Keratinocyte (primary cell): ENCODE measurements at regions not wholly inside any gene's neighbourhood (a gene's known extent, or its start where the extent isn't known, plus 50 kb on each side); places are given as distances from the start of the nearest gene placed in this dataset.

Experiments used
- DNase-seq: peaks from one replicate; pipeline ENCODE4 v3.0.0-alpha.2; 2011; ENCODE audit warnings: low read depth, missing footprints, low spot score
- FAIRE-seq: peaks from 2 replicates; lab custom pipeline; 2011; peaks lifted over from hg19 to GRCh38; lab: Jason Lieb, UNC
- H2AFZ ChIP-seq: 2 replicates; pipeline ENCODE4 v1.6.0; 2012; ENCODE audit warnings: low read length, control low read depth, inconsistent platforms; ENCODE audit not compliant: control insufficient read depth
- H3K27ac ChIP-seq: 2 replicates; pipeline ENCODE4 v1.5.1; 2011; ENCODE audit warnings: low read length; ENCODE audit not compliant: control insufficient read depth, insufficient read depth
- H3K27me3 ChIP-seq: 3 replicates; pipeline ENCODE4 v1.6.0; 2011; ENCODE audit warnings: low read length; ENCODE audit not compliant: control insufficient read depth, insufficient read depth; ENCODE audit errors: extremely low read depth
- H3K36me3 ChIP-seq, 2 experiments: 2 replicates in 1 of 2; 3 replicates in 1 of 2; pipeline ENCODE4 v1.5.1; 2011; ENCODE audit warnings: low read length in 2 of 2, mild to moderate bottlenecking in 1 of 2; ENCODE audit not compliant: control insufficient read depth in 2 of 2, insufficient read depth in 2 of 2; ENCODE audit errors: extremely low read depth in 1 of 2
- H3K4me1 ChIP-seq: 3 replicates; pipeline ENCODE4 v1.5.1; 2011; ENCODE audit warnings: low read length; ENCODE audit not compliant: control insufficient read depth, insufficient read depth; ENCODE audit errors: extremely low read depth
- H3K4me2 ChIP-seq: 3 replicates; pipeline ENCODE4 v1.6.0; 2011; ENCODE audit warnings: low read depth, low read length; ENCODE audit not compliant: control insufficient read depth, insufficient read depth; ENCODE audit errors: extremely low read depth
- H3K4me3 ChIP-seq, 3 experiments: fragments of 200-600 bp in 1 of 3; sonication (generic) in 1 of 3; 2 replicates in 2 of 3; 3 replicates in 1 of 3; pipeline ENCODE4 v1.5.1; 2011 to 2016; ENCODE audit warnings: low read length in 3 of 3, mild to moderate bottlenecking in 3 of 3, control low read depth in 2 of 3, inconsistent platforms in 1 of 3, low read depth in 1 of 3, mixed read lengths in 1 of 3, mixed run types in 1 of 3, moderate library complexity in 1 of 3; ENCODE audit not compliant: control insufficient read depth in 2 of 3, insufficient read depth in 2 of 3; ENCODE audit errors: extremely low read depth in 1 of 3
- H3K79me2 ChIP-seq: 2 replicates; pipeline ENCODE4 v1.6.0; 2012; ENCODE audit warnings: low read length; ENCODE audit not compliant: control insufficient read depth, insufficient read depth
- H3K9ac ChIP-seq: 3 replicates; pipeline ENCODE4 v1.6.0; 2011; ENCODE audit warnings: low read length; ENCODE audit not compliant: control insufficient read depth, insufficient read depth; ENCODE audit errors: extremely low read depth
- H3K9me1 ChIP-seq: 3 replicates; pipeline ENCODE4 v1.6.0; 2011; ENCODE audit warnings: low read length; ENCODE audit not compliant: control insufficient read depth, insufficient read depth; ENCODE audit errors: extremely low read depth
- H3K9me3 ChIP-seq: 2 replicates; pipeline ENCODE4 v1.5.1; 2012; ENCODE audit warnings: low read depth, low read length; ENCODE audit not compliant: control insufficient read depth
- H4K20me1 ChIP-seq: 3 replicates; pipeline ENCODE4 v1.6.0; 2011; ENCODE audit warnings: low read length; ENCODE audit not compliant: control insufficient read depth, insufficient read depth; ENCODE audit errors: extremely low read depth
- CTCF ChIP-seq, 3 experiments: IDR thresholded peaks in 1 of 3; conservative IDR thresholded peaks in 1 of 3; optimal IDR thresholded peaks in 1 of 3; 2 replicates in 2 of 3; 3 replicates in 1 of 3; pipeline versions ENCODE3 to v1.5.1; 2011; ENCODE audit warnings: low read length in 3 of 3, mild to moderate bottlenecking in 3 of 3, moderate library complexity in 2 of 3, control low read depth in 1 of 3, inconsistent platforms in 1 of 3; ENCODE audit not compliant: insufficient read depth in 2 of 3; ENCODE audit errors: extremely low read depth in 1 of 3
- EZH2 ChIP-seq: IDR thresholded peaks from one replicate; pipeline ENCODE4 v1.6.1; 2012; ENCODE audit warnings: inconsistent platforms, mild to moderate bottlenecking, low read length, moderate library complexity
- dilution Hi-C: fragments of 300-500 bp; cut with MboI; formaldehyde crosslinking; loops from one replicate; pipeline ENCODE4 v1.7.0; 2020; ENCODE audit warnings: low sequenced_read_pairs; ENCODE audit not compliant: extremely low pct_ligation_motif_present

- no peaks in the 10 kb centered on the region for H3K9me3 ChIP-seq
- no peaks in the 10 kb centered on the region for H3K27me3 ChIP-seq
- H3K9me1 ChIP-seq, result no peaks in the 10 kb centered on the region
- no peak for DNase-seq
- no peaks in the 10 kb centered on the region for H3K4me1 ChIP-seq
- H3K36me3 ChIP-seq, result no peaks in the 10 kb centered on the region
- FAIRE-seq, result no peak
- no peak overlapping the region for H3K9ac ChIP-seq
- H2AFZ ChIP-seq, result no peak overlapping the region
- no peak overlapping the region for H3K4me3 ChIP-seq
- H3K79me2 ChIP-seq, result no peaks in the 10 kb centered on the region
- no peak overlapping the region for H3K27ac ChIP-seq
- dilution Hi-C loops, result no loop called here
- no peak overlapping the region for H3K4me2 ChIP-seq
- H4K20me1 ChIP-seq, result no peaks in the 10 kb centered on the region
- TF ChIP-seq EZH2 (no peak), CTCF (optimal IDR thresholded peaks at IDR 0.05 in 1 of 3, IDR thresholded peaks at IDR 0.05 in 1 of 3, conservative IDR thresholded peaks at IDR 0.05 in 1 of 3; ENCODE audit: extremely low read depth in 1 of 3, insufficient read depth in 2 of 3, low read length in 3 of 3) (no peak)
Measured at GRCh38 chr14:79986251-79986650, 225.1 kb downstream of the DIO2 start.

GRCh38 chr14:79972230-79972629, 239.1 kb downstream of the DIO2 start:
- no peaks in the 10 kb centered on the region for H3K4me1 ChIP-seq
- H3K36me3 ChIP-seq, result no peaks in the 10 kb centered on the region
- no peaks in the 10 kb centered on the region for H3K27me3 ChIP-seq
- TF ChIP-seq CTCF (optimal IDR thresholded peaks at IDR 0.05 in 1 of 3, IDR thresholded peaks at IDR 0.05 in 1 of 3, conservative IDR thresholded peaks at IDR 0.05 in 1 of 3; ENCODE audit: extremely low read depth in 1 of 3, insufficient read depth in 2 of 3, low read length in 3 of 3), result no peak
- TF ChIP-seq EZH2, result no peak
- H3K27ac ChIP-seq, result no peak overlapping the region
- H2AFZ ChIP-seq, result no peak overlapping the region
- H3K79me2 ChIP-seq, result no peaks in the 10 kb centered on the region
- H3K4me3 ChIP-seq, result no peak overlapping the region
- no peaks in the 10 kb centered on the region for H3K9me1 ChIP-seq
- H3K9ac ChIP-seq, result no peak overlapping the region
- no peaks in the 10 kb centered on the region for H4K20me1 ChIP-seq
- no peak overlapping the region for H3K4me2 ChIP-seq
- DNase-seq (no peak), FAIRE-seq (no peak)
- dilution Hi-C loops, result no loop called here
- H3K9me3 ChIP-seq, result no peaks in the 10 kb centered on the region
